Tibial nerve (tissue), 4 donors: ENCODE measurements at regions not wholly inside any gene's neighbourhood (a gene's known extent, or its start where the extent isn't known, plus 50 kb on each side); places are given as distances from the start of the nearest gene placed in this dataset.

ENCODE experiments used
- DNase-seq, 2 donors: peaks; one replicate each; pipeline ENCODE4 v3.0.0-alpha.2; 2019; ENCODE audit warnings: low spot score in 2 of 2
- H3K27ac ChIP-seq, 4 donors: fragments of 200-600 bp; sonication (generic) in 3 of 4; one replicate each; pipeline ENCODE4 v1.5.1; 2017 to 2019; ENCODE audit warnings: mild to moderate bottlenecking in 1 of 4
- H3K27me3 ChIP-seq, 2 donors: fragments of 200-600 bp; sonication (generic) in 1 of 2; one replicate each; pipeline versions ENCODE4 v1.5.1 to v1.6.0; 2017 to 2019
- H3K36me3 ChIP-seq, 3 donors: fragments of 200-600 bp; sonication (generic); one replicate each; pipeline ENCODE4 v1.5.1; 2018 to 2019
- H3K4me1 ChIP-seq, 4 donors: fragments of 200-600 bp; sonication (generic) in 3 of 4; one replicate each; pipeline ENCODE4 v1.5.1; 2017 to 2019
- H3K4me3 ChIP-seq, 4 donors: fragments of 200-600 bp; sonication (generic) in 3 of 4; one replicate each; pipeline ENCODE4 v1.5.1; 2017 to 2019; ENCODE audit warnings: mild to moderate bottlenecking in 1 of 4, moderate library complexity in 1 of 4
- H3K9me3 ChIP-seq, 4 donors: fragments of 200-600 bp; sonication (generic) in 3 of 4; one replicate each; pipeline ENCODE4 v1.5.1; 2017 to 2019
- EP300 ChIP-seq, 2 donors: sonication (generic); formaldehyde crosslinking; IDR thresholded peaks; one replicate each; pipeline ENCODE4 v1.6.1; 2017; ENCODE audit warnings: antibody characterized with exemption in 2 of 2, mild to moderate bottlenecking in 1 of 2
- POLR2A ChIP-seq, 2 donors: fragments of 450-650 bp; IDR thresholded peaks; one replicate each; pipeline ENCODE4 v1.6.1; 2017; ENCODE audit warnings: antibody characterized with exemption in 2 of 2, mild to moderate bottlenecking in 2 of 2, moderate library complexity in 2 of 2
- WGBS, 2 donors: methylation state at CpG; one replicate each; pipeline ENCODE4 v1.1.5; 2018; 5-methylcytosine and 5-hydroxymethylcytosine counted together
- TF ChIP-seq, protein P1 (sequence below), 5 experiments: fragments of 200-600 bp in 3 of 5; fragments of 450-650 bp in 2 of 5; sonication (generic) in 3 of 5; IDR thresholded peaks; one replicate each; pipeline ENCODE4 v1.5.1; 2016 to 2019; ENCODE audit warnings: antibody characterized with exemption in 5 of 5, mild to moderate bottlenecking in 3 of 5, moderate library complexity in 2 of 5

DNA sequence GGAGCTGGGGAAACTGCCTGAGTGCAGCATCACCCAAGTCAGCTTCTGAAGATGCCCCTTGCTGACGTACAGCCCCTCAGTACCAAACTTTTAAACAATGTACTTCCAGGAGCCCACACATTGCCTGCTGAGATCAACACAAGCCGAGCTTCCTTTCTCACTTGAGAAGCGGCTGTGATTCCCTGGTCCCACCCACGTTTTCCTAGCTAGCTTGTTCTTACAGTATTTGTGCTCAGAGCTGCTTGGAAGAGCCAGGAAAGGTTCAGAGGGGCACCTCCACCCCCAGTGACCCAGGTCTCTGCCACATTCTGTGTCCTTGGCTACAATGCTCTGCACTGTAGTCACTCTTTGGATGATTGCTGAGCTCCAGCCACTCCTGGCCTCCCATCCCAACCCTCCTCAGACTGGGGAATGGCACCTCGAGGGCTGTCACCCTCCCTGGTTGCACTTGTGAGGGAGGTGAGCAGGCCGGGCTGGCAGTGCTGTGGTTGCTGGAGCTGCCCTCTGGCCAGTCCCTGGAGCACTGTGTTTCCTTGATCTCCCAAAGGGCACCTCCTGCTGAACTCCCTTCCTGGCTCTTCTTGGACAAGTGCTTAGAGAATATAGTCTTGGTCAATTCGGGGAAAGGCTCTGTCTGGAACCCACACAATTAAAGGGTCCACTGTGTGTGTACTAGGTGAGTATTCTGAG, 355.1 kb downstream of the AJAP1 start:
- Histone ChIP-seq H3K36me3 (no peaks in the 10 kb centered on the region), H3K4me3 (no peak overlapping the region), H3K27me3 (no peaks in the 10 kb centered on the region), H3K9me3 (no peaks in the 10 kb centered on the region), H3K27ac (no peak overlapping the region), H3K4me1 (no peaks in the 10 kb centered on the region)
- WGBS, 2 donors = 50 to 52% methylated on average over 7 of the region's 7 CpGs
- DNase-seq = no peak
- TF ChIP-seq POLR2A (IDR thresholded peaks at IDR 0.05) (no peak), EP300 (IDR thresholded peaks at IDR 0.05) (no peak)
- TF ChIP-seq, protein P1, sequence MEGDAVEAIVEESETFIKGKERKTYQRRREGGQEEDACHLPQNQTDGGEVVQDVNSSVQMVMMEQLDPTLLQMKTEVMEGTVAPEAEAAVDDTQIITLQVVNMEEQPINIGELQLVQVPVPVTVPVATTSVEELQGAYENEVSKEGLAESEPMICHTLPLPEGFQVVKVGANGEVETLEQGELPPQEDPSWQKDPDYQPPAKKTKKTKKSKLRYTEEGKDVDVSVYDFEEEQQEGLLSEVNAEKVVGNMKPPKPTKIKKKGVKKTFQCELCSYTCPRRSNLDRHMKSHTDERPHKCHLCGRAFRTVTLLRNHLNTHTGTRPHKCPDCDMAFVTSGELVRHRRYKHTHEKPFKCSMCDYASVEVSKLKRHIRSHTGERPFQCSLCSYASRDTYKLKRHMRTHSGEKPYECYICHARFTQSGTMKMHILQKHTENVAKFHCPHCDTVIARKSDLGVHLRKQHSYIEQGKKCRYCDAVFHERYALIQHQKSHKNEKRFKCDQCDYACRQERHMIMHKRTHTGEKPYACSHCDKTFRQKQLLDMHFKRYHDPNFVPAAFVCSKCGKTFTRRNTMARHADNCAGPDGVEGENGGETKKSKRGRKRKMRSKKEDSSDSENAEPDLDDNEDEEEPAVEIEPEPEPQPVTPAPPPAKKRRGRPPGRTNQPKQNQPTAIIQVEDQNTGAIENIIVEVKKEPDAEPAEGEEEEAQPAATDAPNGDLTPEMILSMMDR (IDR thresholded peaks at IDR 0.05) = no peak

DNA sequence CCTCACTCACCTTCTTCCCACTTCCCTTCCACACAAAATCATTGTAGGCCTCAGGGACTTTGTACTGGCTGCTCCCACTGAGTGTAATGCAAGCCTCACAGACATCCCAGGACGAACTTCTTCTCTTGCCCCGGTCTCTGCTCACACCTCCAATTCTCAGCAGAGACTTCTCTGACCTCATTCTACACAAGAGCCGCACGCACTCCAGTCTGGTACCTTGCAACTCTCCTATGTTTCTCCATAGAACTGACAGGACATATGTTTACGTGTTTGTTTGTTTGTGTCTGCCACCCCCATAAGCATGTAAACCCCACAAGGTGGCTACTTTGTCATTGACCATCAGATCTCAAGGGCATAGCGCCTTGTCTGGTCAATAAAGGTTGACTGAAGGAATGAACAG, 350.8 kb downstream of the AJAP1 start:
- Histone ChIP-seq H3K4me3 (no peak overlapping the region), H3K27me3 (no peaks in the 10 kb centered on the region), H3K9me3 (no peaks in the 10 kb centered on the region), H3K27ac (no peak overlapping the region), H3K36me3 (no peaks in the 10 kb centered on the region), H3K4me1 (no peaks in the 10 kb centered on the region)
- no peak for DNase-seq
- TF ChIP-seq POLR2A (IDR thresholded peaks at IDR 0.05) = no peak
- TF ChIP-seq, protein P1 (IDR thresholded peaks at IDR 0.05) = no peak
- no peak for TF ChIP-seq EP300 (IDR thresholded peaks at IDR 0.05)
- 72 to 74% methylated on average over 6 of the region's 6 CpGs for WGBS, 2 donors

DNA sequence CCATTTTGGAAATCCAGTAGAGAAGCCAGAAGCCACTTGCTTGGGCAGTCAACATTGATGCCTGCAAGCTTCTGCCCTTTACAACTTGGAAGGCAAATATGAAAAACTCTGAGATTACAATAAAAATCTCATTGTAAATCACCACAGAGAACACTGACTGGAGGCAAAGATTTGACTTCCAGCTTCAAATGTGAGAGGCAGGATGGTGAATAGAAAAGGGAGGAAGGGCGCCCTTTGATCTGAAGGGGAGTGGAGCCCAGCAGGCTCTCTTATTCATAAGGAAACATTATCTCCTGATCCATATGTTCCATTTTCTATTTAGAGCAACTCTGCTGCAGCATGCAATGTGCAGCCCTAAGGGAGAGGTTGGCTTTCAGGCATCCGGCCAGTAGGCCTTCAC, 348.3 kb downstream of the AJAP1 start:
- Histone ChIP-seq H3K4me1 (no peaks in the 10 kb centered on the region), H3K27ac (no peak overlapping the region), H3K4me3 (no peak overlapping the region), H3K36me3 (no peaks in the 10 kb centered on the region), H3K9me3 (no peaks in the 10 kb centered on the region), H3K27me3 (no peaks in the 10 kb centered on the region)
- no peak for DNase-seq
- no peak for TF ChIP-seq POLR2A (IDR thresholded peaks at IDR 0.05)
- TF ChIP-seq, protein P1 (IDR thresholded peaks at IDR 0.05) = no peak
- TF ChIP-seq EP300 (IDR thresholded peaks at IDR 0.05) = no peak
- WGBS, 2 donors = 78 to 81% methylated on average over 2 of the region's 2 CpGs

DNA sequence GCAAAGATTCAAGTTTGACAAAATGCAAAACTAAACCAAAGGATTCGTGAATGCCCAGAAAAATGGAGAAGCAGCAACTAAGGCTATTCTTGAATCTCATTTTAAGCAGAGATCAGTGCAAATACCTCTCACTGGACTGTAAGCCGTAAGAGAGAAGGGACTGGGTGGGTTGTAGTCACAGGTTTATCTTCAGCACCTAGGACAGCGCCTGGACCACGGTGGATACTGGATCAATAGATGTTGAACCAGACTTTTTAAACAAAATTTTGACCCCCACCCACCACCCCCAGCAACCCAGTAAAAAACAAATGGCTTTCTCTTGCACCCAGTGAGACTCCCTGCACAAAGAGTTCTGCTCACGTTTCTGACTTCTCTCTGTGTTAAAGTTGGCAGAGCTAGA, 347.1 kb downstream of the AJAP1 start:
- 42 to 46% methylated on average over 5 of the region's 5 CpGs for WGBS, 2 donors
- no peak for DNase-seq
- no peaks in the 10 kb centered on the region for H3K9me3 ChIP-seq

DNA sequence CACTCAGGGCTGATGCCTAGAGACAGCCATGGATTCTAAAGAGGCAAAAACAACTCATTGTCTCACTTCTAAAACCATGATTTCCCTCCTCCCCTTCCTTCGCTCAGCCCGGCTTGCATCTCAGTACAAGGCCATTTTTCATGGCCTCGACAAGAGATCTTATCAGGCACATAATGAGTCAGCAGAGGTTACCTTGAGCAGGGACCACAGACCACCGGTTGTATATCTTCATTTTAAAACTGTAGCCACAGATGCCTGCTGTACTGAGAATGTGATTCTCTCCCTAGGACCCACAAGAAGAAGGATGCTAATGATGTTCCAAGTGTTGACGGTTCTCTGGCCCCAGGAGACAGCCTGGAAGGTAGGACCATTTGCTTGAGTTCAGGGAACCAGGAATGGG, 331.9 kb downstream of the AJAP1 start:
- no peaks in the 10 kb centered on the region for H3K27me3 ChIP-seq
- no peaks in the 10 kb centered on the region for H3K4me1 ChIP-seq
- no peaks in the 10 kb centered on the region for H3K36me3 ChIP-seq
- H3K9me3 ChIP-seq = peaks cover 0 to 17% (median 0%) of the 10 kb centered on the region in 4 donors
- 34 to 36% methylated on average over 5 of the region's 5 CpGs for WGBS, 2 donors
- TF ChIP-seq POLR2A (IDR thresholded peaks at IDR 0.05) = no peak
- TF ChIP-seq, protein P1 (IDR thresholded peaks at IDR 0.05) = no peak
- no peak for TF ChIP-seq EP300 (IDR thresholded peaks at IDR 0.05)
- H3K4me3 ChIP-seq = no peak overlapping the region
- no peak for DNase-seq
- no peak overlapping the region for H3K27ac ChIP-seq

More for the DNA sequence above, 347.1 kb downstream of the AJAP1 start:
- H3K27me3 ChIP-seq = no peaks in the 10 kb centered on the region
- no peaks in the 10 kb centered on the region for H3K4me1 ChIP-seq
- no peak overlapping the region for H3K27ac ChIP-seq
- H3K36me3 ChIP-seq = no peaks in the 10 kb centered on the region
- H3K4me3 ChIP-seq = no peak overlapping the region
- TF ChIP-seq POLR2A (IDR thresholded peaks at IDR 0.05) = no peak
- TF ChIP-seq EP300 (IDR thresholded peaks at IDR 0.05) = no peak
- TF ChIP-seq, protein P1 (IDR thresholded peaks at IDR 0.05) = no peak
